Activated T-cell treated with anti-CD3 and anti-CD28 coated beads, Interleukin-2, amount 50 U/mL, for 24 hours (primary cell): ENCODE measurements at regions not wholly inside any gene's neighbourhood (a gene's known extent, or its start where the extent isn't known, plus 50 kb on each side); places are given as distances from the start of the nearest gene placed in this dataset.

ENCODE experiments used
- DNase-seq: peaks from one replicate; pipeline ENCODE4 v3.0.0-alpha.2; 2020
- H3K27ac Mint-ChIP-seq: 2 replicates; pipeline ENCODE4 v1.8.0; 2020; ENCODE audit warnings: mild to moderate bottlenecking, mixed read lengths
- H3K27me3 Mint-ChIP-seq: 2 replicates; pipeline ENCODE4 v1.8.0; 2020; ENCODE audit warnings: mixed read lengths
- H3K36me3 Mint-ChIP-seq: 2 replicates; pipeline ENCODE4 v1.8.0; 2020; ENCODE audit warnings: low read depth, mixed read lengths
- H3K4me1 Mint-ChIP-seq: 2 replicates; pipeline ENCODE4 v1.8.0; 2020; ENCODE audit warnings: low read depth, mixed read lengths
- H3K4me3 Mint-ChIP-seq: 2 replicates; pipeline ENCODE4 v1.8.0; 2020; ENCODE audit warnings: mild to moderate bottlenecking, moderate library complexity, mixed read lengths
- H3K9me3 Mint-ChIP-seq: 2 replicates; pipeline ENCODE4 v1.8.0; 2020; ENCODE audit warnings: mixed read lengths

DNA sequence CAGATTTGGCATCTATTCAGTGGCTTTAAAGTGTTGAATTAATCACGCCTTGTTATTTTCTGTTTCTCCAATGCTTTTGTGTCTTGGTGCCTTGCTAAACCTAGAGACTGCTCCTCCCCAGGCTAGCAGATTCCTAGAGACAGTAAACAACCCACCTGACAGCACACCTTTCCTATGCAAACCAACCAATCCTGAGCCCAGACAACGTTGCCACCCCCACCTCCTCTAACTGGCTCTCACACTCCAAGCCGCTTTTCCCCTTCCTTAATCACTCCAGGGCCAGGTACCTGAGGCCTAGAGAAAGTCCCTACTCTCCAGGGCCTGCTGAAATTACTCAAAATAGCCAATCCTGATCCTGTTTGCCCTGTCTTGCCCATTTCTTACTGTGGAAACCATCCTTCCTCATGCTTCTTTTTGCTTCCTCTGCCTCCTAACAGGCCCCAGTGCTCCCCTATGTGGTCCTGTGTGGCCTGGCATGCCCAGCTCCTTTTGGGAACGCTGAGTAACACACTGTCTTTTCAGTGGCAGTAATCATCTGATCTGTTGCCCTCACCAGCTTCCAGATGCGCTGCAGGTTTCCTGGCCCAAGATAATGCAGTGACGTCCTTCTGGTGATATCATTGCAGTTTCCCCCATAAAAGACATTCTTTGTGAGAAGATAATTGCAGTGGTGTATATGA, 53.4 kb downstream of the GAS1 start:
- no peaks in the 10 kb centered on the region for H3K4me1 Mint-ChIP-seq
- H3K9me3 Mint-ChIP-seq, result no peaks in the 10 kb centered on the region
- H3K27ac Mint-ChIP-seq, result no peak overlapping the region
- H3K4me3 Mint-ChIP-seq, result no peak overlapping the region
- H3K36me3 Mint-ChIP-seq, result no peaks in the 10 kb centered on the region
- DNase-seq, result no peak
- H3K27me3 Mint-ChIP-seq, result peaks cover 9% of the 10 kb centered on the region

DNA sequence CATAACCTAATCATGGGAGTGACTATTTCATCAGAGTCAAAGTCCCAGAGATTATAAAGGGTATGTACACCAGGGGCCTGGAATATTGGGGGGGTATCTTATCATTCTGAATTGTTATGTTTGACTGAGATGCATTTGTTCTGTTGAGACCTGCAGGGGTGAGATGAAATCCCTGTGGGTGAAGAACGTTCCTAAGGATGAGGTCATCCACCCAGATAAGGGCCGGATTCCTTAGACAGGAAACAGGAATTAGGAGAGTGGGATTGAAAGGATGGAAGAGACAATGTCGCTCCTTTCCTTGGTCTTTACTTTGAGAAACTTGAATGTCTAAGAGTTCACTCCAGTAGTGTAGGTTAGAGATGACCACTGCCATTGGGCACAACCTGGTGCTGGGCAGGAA, 54.7 kb downstream of the GAS1 start:
- H3K4me1 Mint-ChIP-seq, result no peaks in the 10 kb centered on the region
- no peak overlapping the region for H3K4me3 Mint-ChIP-seq
- DNase-seq, result no peak
- H3K36me3 Mint-ChIP-seq, result no peaks in the 10 kb centered on the region
- no peaks in the 10 kb centered on the region for H3K9me3 Mint-ChIP-seq
- H3K27ac Mint-ChIP-seq, result no peak overlapping the region
- peaks cover 2% of the 10 kb centered on the region for H3K27me3 Mint-ChIP-seq

DNA sequence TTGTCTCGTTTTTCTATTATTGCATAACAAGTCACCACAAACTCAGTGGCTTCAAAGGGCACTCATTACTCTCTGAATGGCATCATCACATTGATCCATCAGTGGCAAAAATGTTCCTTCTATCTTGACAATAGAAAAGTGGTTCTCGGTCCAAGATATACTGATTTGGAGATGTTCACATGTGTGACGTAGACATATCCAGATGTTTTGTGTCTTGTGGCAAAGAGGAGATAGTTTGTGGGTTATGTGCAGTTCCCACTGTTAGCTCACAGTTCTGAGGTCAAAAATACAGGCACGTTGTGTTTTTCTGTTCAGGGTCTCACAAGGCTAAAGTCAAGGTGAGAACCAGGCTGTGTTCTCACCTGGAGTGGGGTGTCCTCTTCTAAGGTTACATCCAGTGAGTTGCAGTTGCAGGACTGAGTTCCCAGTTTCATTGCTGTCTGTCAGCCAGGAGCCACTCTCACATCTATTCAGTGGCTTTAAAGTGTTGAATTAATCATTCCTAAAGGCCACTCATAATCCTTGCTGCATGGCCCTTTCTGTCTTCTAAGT, 55.3 kb downstream of the GAS1 start:
- Mint-ChIP-seq H3K4me3 (no peak overlapping the region), H3K27me3 (peaks cover 2% of the 10 kb centered on the region), H3K36me3 (no peaks in the 10 kb centered on the region), H3K9me3 (no peaks in the 10 kb centered on the region), H3K27ac (no peak overlapping the region), H3K4me1 (no peaks in the 10 kb centered on the region)
- DNase-seq, result no peak

DNA sequence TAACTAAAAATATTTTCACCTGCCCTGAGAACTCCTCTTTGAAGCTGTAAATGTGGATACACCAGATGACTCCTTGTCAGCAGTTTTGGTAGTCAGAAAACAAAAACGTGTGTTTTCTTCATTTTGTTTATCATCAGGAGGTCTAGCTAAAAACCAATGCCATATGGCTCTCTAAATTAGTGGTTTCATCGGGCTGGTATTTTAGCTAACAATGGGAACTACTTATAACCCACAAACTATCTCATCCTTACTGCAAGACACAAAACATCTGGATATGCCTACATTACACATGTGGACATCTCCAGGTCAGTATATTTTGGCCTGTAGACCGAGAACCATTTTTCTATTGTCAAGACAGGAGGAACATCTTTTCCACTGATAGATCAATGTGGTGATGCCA, 56.2 kb downstream of the GAS1 start:
- Mint-ChIP-seq H3K27ac (no peak overlapping the region), H3K36me3 (no peaks in the 10 kb centered on the region), H3K4me1 (no peaks in the 10 kb centered on the region), H3K4me3 (no peak overlapping the region), H3K27me3 (peaks cover 6% of the 10 kb centered on the region), H3K9me3 (no peaks in the 10 kb centered on the region)
- DNase-seq, result no peak

DNA sequence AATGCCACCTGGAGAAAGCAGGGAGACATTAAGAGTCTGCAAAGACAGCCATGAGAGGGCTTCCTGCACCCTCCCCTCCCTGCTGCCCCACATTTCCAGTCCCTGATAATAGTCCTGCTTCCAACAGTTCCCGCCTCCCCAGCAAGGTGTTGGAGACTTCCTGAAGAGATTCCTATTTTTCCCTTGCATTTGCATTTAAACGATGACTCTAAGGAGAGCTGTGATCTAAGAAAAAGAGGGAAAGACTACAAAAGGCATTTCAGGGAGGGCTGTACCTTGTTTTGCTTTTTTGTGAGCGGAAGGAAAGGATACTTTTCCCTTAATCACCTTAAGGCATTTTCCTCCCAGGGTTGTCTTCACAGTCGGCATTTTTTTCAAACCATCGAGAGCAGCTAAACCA, 62.1 kb downstream of the GAS1 start:
- no peak overlapping the region for H3K4me3 Mint-ChIP-seq
- H3K27ac Mint-ChIP-seq, result no peak overlapping the region
- no peaks in the 10 kb centered on the region for H3K36me3 Mint-ChIP-seq
- no peak for DNase-seq
- no peaks in the 10 kb centered on the region for H3K4me1 Mint-ChIP-seq
- H3K9me3 Mint-ChIP-seq, result no peaks in the 10 kb centered on the region
- peaks cover 16% of the 10 kb centered on the region for H3K27me3 Mint-ChIP-seq

DNA sequence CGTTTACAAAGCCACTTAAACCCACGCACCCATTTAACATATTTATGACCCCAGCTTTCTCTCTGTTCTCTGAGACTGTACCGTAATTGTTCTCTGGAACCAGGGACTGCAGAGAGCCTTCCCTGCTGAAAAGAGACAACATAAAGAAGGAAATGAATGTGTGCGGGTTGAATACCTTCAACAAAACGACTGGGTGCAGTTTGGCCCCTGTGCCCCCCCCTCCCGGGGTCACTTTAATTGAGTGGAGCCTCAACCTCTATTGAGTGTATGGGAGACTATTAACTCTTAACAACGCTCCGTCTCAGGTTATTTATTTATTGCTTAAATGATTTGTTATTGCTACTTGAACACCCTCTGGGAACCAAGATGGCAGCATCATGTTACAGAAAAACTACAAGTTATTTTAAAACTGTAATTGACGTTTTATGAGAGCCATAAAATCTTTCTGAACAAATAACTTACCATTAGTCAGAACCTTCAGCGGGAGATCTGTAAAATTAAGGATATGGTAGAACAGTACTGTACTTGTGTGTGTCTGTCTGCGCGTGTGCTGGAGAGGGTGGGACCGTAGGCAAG, 70.6 kb downstream of the GAS1 start:
- Mint-ChIP-seq H3K36me3 (no peaks in the 10 kb centered on the region), H3K9me3 (no peaks in the 10 kb centered on the region), H3K4me1 (no peaks in the 10 kb centered on the region), H3K4me3 (no peak overlapping the region), H3K27ac (no peak overlapping the region), H3K27me3 (peaks cover 17% of the 10 kb centered on the region)
- no peak for DNase-seq

DNA sequence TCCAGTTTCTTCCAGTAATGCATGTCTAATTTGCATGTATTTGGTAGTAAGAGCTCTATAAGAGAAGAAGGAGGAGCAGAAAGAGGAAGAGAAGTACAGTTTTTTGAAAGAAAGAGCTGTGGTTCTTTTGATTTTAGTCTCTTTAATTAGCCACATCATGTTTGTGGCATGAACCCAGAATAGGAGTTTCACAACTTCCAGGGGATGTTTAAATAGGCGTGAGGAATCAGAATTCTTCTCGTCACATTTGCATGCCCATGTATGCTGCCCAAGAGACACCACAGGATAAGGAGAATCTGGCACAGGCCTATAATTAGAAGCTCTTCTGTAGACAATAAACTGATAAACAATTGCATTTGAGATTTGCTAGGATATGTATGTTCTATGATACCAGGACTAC, 78.7 kb downstream of the GAS1 start:
- no peak overlapping the region for H3K27ac Mint-ChIP-seq
- H3K4me1 Mint-ChIP-seq, result no peaks in the 10 kb centered on the region
- peaks cover 14% of the 10 kb centered on the region for H3K27me3 Mint-ChIP-seq
- H3K9me3 Mint-ChIP-seq, result no peaks in the 10 kb centered on the region
- no peaks in the 10 kb centered on the region for H3K36me3 Mint-ChIP-seq
- DNase-seq, result no peak
- no peak overlapping the region for H3K4me3 Mint-ChIP-seq

DNA sequence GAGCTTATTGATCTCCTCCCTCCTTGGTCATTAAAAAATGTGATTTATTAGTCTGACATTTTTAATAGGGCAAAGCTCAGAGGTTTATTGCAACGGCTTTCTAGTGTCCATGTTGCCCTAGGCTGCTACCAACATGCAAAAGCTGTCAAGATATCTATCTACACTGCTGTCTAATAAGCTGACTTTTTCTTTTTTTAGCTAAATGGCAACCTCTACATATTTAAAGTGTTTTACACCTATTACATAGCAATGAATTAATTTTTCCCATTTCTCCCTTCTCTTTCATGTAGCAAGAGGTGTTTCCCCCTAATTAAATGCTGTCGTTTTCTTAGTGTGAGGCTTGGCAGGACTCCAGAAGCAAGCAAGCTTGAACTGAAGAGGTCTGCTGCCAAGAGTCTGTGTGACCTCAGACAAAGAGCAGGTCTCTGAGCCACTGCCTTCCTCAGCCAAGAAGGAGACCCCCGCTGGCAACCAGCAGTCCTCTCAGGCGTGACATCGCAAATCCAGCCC, 79.4 kb downstream of the GAS1 start:
- no peak for DNase-seq
- Mint-ChIP-seq H3K27ac (no peak overlapping the region), H3K27me3 (peaks cover 14% of the 10 kb centered on the region), H3K36me3 (no peaks in the 10 kb centered on the region), H3K9me3 (no peaks in the 10 kb centered on the region), H3K4me1 (no peaks in the 10 kb centered on the region), H3K4me3 (no peak overlapping the region)

DNA sequence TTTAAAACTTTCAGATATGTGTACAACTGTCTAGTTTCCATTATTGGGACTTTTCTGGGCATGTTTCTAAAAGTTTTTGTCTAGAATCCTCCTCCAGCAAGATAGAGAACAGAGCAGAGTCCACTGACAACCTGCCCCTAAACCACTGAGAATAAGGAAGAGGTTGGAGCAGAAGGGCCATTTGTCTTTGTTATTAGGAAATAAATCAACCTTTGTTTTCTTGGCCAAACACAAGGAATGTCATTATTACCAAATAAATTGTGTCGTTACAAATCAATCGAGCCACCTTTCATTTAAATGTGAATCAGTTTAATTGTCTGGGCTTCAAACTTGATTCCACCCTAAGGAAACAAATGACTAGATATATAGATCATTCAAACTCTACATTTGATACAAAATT, 81.4 kb downstream of the GAS1 start:
- peaks cover 18% of the 10 kb centered on the region for H3K27me3 Mint-ChIP-seq
- no peak overlapping the region for H3K4me3 Mint-ChIP-seq

DNA sequence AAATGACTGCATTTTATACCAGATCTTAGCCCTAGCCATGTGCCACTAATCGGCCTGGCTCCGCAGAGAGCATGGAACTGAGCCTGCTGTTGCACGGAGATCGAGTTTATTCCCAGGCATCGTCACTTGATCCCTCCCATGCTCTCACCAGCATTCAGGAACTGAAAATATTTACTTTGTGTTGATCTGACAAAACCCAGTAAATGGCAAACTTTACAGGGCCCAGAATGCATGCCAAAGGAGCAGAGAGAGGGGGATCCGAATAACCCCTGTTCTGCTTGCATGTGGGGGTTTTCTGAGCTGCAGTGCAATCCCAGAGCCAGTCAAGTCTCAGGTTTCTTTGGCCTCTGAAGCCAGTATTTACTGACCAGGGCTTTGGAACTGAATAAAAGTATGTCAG, 87.3 kb downstream of the GAS1 start:
- Mint-ChIP-seq H3K27ac (no peak overlapping the region), H3K36me3 (no peaks in the 10 kb centered on the region), H3K4me1 (no peaks in the 10 kb centered on the region), H3K9me3 (no peaks in the 10 kb centered on the region), H3K4me3 (no peak overlapping the region), H3K27me3 (peaks cover 46% of the 10 kb centered on the region)
- DNase-seq, result no peak

More for the DNA sequence above, 81.4 kb downstream of the GAS1 start:
- DNase-seq, result no peak
- no peaks in the 10 kb centered on the region for H3K4me1 Mint-ChIP-seq
- H3K36me3 Mint-ChIP-seq, result no peaks in the 10 kb centered on the region
- H3K9me3 Mint-ChIP-seq, result no peaks in the 10 kb centered on the region
- no peak overlapping the region for H3K27ac Mint-ChIP-seq

DNA sequence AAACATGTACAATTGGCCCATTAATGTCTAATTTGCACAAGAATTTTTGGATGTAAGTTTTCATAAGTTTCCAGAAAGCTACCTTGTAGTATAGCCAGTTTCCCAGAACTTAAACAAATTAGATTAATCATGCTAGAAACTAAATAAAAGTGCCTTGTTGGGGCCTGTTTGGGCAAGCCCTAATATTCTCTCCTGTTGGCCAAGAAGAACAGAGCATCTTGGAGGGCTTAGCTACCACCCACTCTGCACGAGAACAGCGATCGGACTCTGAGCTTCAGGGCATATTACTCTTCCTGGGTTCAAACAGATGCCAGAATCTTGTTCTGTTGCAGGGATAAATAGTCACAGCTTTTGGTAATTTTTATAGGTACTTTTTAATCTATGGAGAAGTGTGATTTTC, 88.2 kb downstream of the GAS1 start:
- H3K27ac Mint-ChIP-seq, result no peak overlapping the region
- H3K4me1 Mint-ChIP-seq, result no peaks in the 10 kb centered on the region

DNA sequence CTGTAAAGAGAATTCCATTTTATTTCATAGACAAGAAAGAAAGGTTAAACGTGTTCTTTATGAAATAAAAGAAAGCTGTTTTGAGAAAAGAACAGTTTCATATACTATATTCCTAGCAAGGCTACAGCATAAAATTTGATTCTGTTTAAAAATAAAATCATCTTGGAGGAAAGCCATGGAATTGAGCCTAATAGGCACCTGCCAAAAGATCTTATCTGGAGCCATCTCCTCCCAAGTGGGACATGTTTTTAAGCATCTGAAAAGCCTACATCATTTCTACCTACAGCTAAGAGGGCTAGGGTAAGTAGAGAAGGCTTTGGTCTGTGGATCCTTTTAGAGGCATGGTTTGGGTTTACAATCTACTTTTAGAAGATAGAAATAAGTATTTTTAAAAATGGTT, 89.3 kb downstream of the GAS1 start:
- Mint-ChIP-seq H3K4me1 (no peaks in the 10 kb centered on the region), H3K27me3 (peaks cover 54% of the 10 kb centered on the region), H3K9me3 (no peaks in the 10 kb centered on the region), H3K36me3 (no peaks in the 10 kb centered on the region), H3K27ac (no peak overlapping the region), H3K4me3 (no peak overlapping the region)
- DNase-seq, result no peak

More for the DNA sequence above, 88.2 kb downstream of the GAS1 start:
- Mint-ChIP-seq H3K4me3 (no peak overlapping the region), H3K27me3 (peaks cover 48% of the 10 kb centered on the region), H3K36me3 (no peaks in the 10 kb centered on the region), H3K9me3 (no peaks in the 10 kb centered on the region)
- DNase-seq, result no peak

DNA sequence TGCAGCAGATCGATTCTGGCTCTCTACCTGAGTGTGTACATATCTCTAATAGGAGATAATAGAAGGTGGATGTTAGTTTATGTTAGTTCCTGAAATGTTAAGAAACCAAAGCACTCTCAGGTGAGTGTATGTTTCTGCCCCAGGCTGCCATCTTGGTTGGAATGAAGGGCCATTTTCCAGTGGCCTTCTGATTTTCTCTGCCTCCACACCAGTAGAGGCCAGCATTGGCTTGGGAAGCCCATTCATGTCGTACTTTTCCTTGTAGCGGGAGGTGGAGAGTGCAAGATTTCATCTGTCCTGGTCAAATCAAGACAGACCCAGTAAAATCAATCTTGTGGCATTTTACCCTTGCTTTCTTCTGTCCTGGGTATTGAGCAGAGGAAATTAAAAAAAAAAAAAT, 91.0 kb downstream of the GAS1 start:
- Mint-ChIP-seq H3K36me3 (no peaks in the 10 kb centered on the region), H3K9me3 (no peaks in the 10 kb centered on the region), H3K27me3 (peaks cover 67% of the 10 kb centered on the region), H3K27ac (no peak overlapping the region), H3K4me1 (no peaks in the 10 kb centered on the region), H3K4me3 (no peak overlapping the region)
- no peak for DNase-seq

DNA sequence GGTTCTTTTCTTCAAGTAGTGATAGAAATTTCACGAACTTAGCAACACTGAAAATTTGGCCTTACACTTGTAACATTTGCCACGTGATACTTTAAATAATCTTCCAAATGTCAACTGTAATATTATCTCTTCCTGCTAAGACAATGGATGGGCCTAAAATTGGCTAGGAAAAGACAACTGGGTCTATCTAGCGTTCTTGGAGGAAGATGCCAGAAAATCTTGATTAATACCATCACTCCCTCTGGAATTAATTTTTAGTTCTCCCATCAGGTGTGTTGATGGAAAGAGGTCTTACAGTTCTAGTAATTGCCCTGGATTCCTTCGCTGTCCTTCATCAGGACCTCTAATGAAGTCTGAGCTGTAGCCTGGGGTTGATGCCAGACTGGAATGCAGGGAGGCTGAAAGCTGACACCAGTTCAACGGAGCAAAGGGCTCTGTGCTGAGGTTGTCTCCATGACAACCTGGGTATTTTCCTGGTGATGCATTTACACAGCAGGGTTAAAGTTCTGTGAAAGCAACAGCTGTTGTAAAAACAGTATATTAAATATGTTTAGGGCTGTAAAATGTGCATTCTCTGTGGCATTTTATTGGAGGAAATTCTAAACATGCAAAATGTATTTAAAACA, 92.3 kb downstream of the GAS1 start:
- Mint-ChIP-seq H3K4me1 (no peaks in the 10 kb centered on the region), H3K4me3 (no peak overlapping the region), H3K9me3 (no peaks in the 10 kb centered on the region), H3K36me3 (no peaks in the 10 kb centered on the region), H3K27me3 (peaks cover 63% of the 10 kb centered on the region), H3K27ac (no peak overlapping the region)
- DNase-seq, result no peak

DNA sequence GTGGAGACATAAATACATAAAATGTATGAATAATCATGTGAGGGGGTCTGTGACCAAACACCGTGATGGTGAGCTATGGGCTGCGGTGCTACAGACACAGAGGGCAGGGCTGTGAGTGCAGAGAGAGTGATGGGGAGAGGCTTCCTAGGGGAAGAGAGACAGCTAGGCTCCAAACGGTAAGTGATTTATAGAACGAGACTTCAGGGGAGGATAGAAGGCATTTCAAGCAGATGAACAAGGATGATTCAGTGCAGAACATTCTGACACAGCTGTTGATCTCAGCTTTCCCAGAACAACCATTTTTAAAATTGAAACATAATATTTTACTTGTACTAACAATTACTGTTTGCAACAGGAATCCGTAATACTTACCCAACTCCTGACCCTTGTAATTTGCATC, 100.7 kb downstream of the GAS1 start:
- Mint-ChIP-seq H3K36me3 (no peaks in the 10 kb centered on the region), H3K27ac (no peak overlapping the region), H3K9me3 (no peaks in the 10 kb centered on the region), H3K27me3 (peaks cover 15% of the 10 kb centered on the region), H3K4me1 (no peaks in the 10 kb centered on the region), H3K4me3 (no peak overlapping the region)
- DNase-seq, result no peak
